HG03342 (cell line): ENCODE measurements at regions not wholly inside any gene's neighbourhood (a gene's known extent, or its start where the extent isn't known, plus 50 kb on each side); places are given as distances from the start of the nearest gene placed in this dataset.

ENCODE experiments used
- ATAC-seq: cut with Tn5 transposase; IDR thresholded peaks from one replicate; pipeline ENCODE4 v1.9.1; 2021; ENCODE audit warnings: mild to moderate bottlenecking, moderate library complexity; ENCODE audit not compliant: unreplicated experiment

GRCh38 chr12:98453492-98453891 lies 61.9 kb upstream of the TMPO start:
- ATAC-seq = no peak

- ATAC-seq = no peak
Observed at GRCh38 chr12:98456041-98456440, 59.3 kb upstream of the TMPO start.

DNA sequence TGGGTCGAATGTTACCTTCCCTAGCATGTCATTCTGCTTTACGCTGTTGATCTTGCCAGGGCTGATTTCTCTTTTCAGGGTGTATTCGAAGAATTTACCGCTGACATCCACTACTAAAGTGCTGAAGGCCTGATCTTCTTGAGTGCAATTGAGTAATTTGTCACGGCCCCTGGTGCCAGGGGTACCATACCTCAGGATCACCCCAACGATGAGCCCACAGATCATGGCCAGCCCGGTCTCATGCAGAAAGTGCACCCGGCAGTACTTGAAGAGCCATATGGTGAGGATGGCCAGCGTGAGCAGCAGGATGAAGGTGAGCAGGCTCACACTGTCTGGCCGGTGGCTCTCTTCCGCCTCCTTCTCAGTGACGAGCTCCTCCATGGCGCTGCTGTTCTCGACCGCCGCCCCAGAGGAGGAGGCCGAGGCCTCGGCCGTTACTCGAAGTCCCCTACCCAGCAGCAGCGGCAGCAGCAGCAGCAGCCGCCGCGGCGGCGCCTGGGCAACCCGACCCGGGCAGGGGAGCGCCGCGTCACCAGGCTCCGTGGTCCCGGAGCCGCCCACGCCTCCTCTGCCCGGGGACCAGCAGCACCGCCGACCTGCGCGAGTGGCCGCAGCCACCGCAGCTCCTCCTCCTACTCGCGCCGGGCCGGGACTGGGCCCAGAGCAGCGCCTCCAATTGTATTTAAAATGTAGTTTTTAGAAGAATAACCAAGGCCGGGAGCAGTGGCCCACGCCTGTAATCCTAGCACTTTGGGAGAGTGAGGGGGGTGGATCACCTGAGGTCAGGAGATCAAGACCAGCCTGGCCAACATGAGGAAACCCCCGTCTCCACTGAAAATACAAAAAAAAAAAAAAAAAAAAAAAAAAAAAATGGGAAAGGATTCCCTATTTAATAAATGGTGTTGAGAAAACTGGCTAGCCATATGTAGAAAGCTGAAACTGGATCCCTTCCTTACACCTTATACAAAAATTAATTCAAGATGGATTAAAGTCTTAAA lies 58.5 kb upstream of the TMPO start:
- ATAC-seq = no peak

GRCh38 chr12:98464190-98464589 lies 51.2 kb upstream of the TMPO start:
- ATAC-seq = no peak

GRCh38 chr12:98465505-98465904 lies 49.9 kb upstream of the TMPO start:
- ATAC-seq = no peak
